SK-N-SH treated with all-trans-retinoic acid at 6 μM for 48 hours (cell line): ENCODE measurements at regions not wholly inside any gene's neighbourhood (a gene's known extent, or its start where the extent isn't known, plus 50 kb on each side); places are given as distances from the start of the nearest gene placed in this dataset.

Experiments
- ZC3H10 ChIP-seq: fragments of 250-450 bp; sonication (Bioruptor Pico); IDR thresholded peaks from 2 replicates; pipeline ENCODE4 v1.5.1; 2021; ENCODE audit warnings: mild to moderate bottlenecking, moderate library complexity
- ZFP3 ChIP-seq: fragments of 250-450 bp; sonication (Bioruptor Pico); IDR thresholded peaks from 2 replicates; pipeline ENCODE4 v1.5.0; 2020; ENCODE audit warnings: mild to moderate bottlenecking, moderate library complexity
- ZNF8 ChIP-seq: fragments of 450-650 bp; formaldehyde crosslinking; IDR thresholded peaks from 2 replicates; pipeline ENCODE4 v1.5.0; 2020; ENCODE audit warnings: mild to moderate bottlenecking, moderate library complexity

DNA sequence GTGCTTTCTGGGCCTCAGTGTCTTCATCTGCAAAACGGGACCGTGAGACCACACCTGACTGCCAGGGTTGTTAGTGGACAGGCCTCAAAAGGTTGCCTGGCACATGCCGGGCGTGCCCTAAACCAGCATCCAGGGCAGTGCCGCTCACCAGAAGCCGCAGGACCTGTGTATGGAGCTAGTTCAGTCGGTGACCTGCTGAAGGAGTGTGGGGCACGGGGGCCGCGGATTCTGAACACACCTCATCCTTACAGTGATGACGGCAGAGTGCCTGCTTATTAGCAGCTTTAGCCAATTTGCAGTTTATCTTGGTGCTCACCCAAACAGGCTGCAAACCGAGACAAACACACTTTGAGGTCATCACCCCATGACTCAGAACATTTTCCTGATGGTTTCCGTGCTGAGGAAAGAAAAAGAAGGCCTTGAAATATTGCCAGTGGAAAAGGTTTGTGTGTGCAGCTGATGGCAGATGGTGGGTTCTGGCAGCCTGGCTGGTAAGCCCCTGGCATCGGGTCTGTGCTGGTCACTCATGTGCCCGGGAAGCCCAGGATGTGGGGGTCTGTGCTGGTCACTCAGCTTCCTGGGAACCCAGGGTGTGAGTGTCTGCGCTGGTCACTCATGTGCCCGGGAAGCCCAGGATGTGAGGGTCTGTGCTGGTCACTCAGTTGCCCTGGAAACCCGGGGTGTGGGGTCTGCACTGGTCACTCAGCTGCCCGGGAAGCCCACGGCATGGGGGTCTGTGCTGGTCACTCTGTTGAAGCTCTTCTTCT, 153.8 kb downstream of the ERMARD start:
- TF ChIP-seq ZC3H10 (CRISPR knock-in tag), result no peak
- no peak for TF ChIP-seq ZNF8 (CRISPR knock-in tag)
- no peak for TF ChIP-seq ZFP3 (CRISPR knock-in tag)
